Mucosa of descending colon (tissue), 3 donors: ENCODE measurements at regions not wholly inside any gene's neighbourhood (a gene's known extent, or its start where the extent isn't known, plus 50 kb on each side); places are given as distances from the start of the nearest gene placed in this dataset.

ENCODE experiments used
- ATAC-seq: fragments of 200-7000 bp; cut with Tn5 transposase; one replicate; pipeline ENCODE4 v1.9.1; 2020; ENCODE audit warnings: mild to moderate bottlenecking, moderate library complexity
- DNase-seq, 3 donors: peaks; one replicate each; pipeline ENCODE4 v3.0.0-alpha.2; 2020
- H3K36me3 ChIP-seq: fragments of 200-600 bp; one replicate; pipeline ENCODE4 v1.8.0; 2021; ENCODE audit warnings: low read depth, mild to moderate bottlenecking
- H3K4me1 ChIP-seq: fragments of 200-600 bp; one replicate; pipeline ENCODE4 v1.8.0; 2021; ENCODE audit warnings: low read depth, mild to moderate bottlenecking
- H3K4me3 ChIP-seq: fragments of 200-600 bp; one replicate; pipeline ENCODE4 v1.8.0; 2021; ENCODE audit warnings: mild to moderate bottlenecking
- H3K9me3 ChIP-seq: fragments of 200-600 bp; one replicate; pipeline ENCODE4 v1.8.0; 2021; ENCODE audit warnings: mild to moderate bottlenecking
- CTCF ChIP-seq: fragments of 200-600 bp; IDR thresholded peaks from one replicate; pipeline ENCODE4 v1.8.0; 2022; ENCODE audit warnings: antibody characterized with exemption, mild to moderate bottlenecking
- intact Hi-C, 2 donors: fragments of 100-400 bp; cut with DNase I in 1 of 2; cut with micrococcal nuclease in 1 of 2; formaldehyde crosslinking; loops; one replicate each; pipeline versions ENCODE4 v1.11.0 to v1.11.1; 2022; cut with DNase I, micrococcal nuclease
- donor health status: DM: no; HTN: no; CAD: no; lungs with moderate emphysema.
- donor health status: DM: no; HTN: no; CAD: no.
- donor health status: DM: no; HTN: yes; CAD: no.

DNA sequence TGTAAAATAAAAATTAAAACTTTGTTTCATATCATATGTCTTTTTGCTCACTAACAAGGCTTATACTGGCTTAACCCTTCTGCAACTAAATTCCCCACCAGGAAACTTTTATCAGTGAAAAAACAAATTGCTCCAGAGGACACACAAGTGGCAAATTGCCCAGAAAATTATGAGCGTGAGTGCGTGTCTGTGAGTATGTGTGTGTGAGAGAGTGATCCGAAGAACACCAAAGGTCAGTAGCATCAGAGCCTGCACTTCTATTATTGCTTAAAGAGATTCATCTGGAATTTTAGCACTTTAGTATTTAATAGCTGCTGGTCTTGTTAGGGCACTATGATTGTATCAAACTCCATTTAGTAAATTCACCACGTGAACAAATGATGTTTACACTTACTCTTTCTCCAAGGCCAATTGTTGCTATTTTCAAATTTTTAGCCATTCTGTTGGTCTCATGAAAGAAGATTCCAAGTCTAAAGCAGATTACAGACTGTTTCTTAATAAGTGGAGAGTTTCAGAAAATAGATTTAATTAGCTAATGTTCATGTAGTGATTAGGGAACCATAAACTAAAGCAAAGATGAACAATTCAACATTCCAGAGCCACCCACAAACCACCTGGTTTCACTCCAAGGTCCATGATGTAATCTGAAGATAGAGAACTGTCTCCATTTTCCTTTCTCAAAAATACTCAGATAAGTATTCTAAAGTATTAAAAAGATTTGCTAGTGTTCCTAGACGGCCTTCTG, 91.1 kb upstream of the IL12A start:
- TF ChIP-seq CTCF = no peak
- Histone ChIP-seq H3K9me3 (no peaks in the 10 kb centered on the region), H3K4me3 (no peak overlapping the region), H3K36me3 (no peaks in the 10 kb centered on the region), H3K4me1 (no peaks in the 10 kb centered on the region)
- no peak for DNase-seq
- ATAC-seq = no peak
- intact Hi-C loops = no loop called here

DNA sequence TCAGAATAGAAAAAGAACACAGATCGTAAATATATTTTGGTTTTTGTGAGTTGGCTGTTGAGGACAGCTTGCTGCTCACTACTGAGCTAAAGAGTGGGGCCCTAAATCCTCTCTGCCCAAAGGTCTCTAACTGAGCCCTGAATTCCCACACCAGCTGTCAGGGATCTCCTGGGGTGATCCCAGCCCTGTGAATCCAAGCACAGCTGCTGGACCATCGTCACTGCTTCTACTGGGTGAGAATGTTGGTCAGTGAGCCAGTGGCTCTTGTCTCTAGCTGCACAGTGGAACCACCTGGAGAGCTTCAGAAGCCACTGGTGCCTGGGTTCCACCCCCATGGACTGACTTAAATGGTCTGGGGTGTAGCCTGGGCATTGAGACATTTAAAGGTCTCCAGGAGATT, 90.5 kb upstream of the IL12A start:
- no peak for DNase-seq
- no peak for TF ChIP-seq CTCF
- Histone ChIP-seq H3K4me1 (no peaks in the 10 kb centered on the region), H3K9me3 (no peaks in the 10 kb centered on the region), H3K36me3 (no peaks in the 10 kb centered on the region), H3K4me3 (no peak overlapping the region)
- intact Hi-C loops = no loop called here
- peak; percentile 18 for ATAC-seq

GRCh38 chr3:159899166-159899565, 89.5 kb upstream of the IL12A start:
- ATAC-seq = no peak
- H3K4me1 ChIP-seq = no peaks in the 10 kb centered on the region
- no peaks in the 10 kb centered on the region for H3K36me3 ChIP-seq
- no peaks in the 10 kb centered on the region for H3K9me3 ChIP-seq
- TF ChIP-seq CTCF = no peak
- no peak overlapping the region for H3K4me3 ChIP-seq
- intact Hi-C loops = no loop called here
- no peak for DNase-seq

DNA sequence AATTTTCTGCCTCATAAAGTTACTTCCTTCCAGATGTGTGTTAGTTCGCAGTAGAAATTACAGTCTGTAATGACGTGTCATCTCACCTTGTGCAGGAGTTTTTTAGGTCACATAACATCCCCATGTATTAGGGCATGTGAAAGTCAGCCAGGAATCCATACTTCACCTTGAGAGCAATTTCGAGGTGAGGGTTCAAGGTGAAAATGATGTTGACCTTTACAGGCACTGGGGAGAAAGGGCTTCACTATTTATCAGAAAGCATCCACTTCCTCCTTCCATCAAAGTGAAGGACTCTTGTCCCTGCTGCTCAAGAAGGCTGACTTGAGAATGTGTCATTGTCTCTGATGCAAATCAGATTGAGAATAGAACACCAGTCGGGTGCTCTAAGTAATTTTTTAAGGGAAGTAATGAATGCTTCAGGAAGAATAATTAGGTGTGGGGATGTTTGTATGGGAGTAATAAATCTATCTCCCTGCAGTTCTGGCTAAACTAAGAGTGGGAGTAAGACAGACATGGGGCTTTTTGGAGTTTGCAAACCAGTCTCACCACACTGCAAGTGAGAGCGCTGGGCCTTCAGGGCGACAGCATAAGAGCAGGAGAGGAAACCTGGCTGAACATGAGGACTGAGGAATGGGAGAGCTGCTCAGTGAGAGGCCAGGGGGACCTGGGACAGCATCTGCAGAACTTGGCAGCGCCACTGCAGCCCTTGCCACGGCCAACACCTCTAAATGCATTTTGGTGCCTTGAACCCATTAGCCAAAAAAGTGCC, 85.9 kb upstream of the IL12A start:
- no peaks in the 10 kb centered on the region for H3K4me1 ChIP-seq
- no peak for TF ChIP-seq CTCF
- ATAC-seq = no peak
- H3K4me3 ChIP-seq = no peak overlapping the region
- H3K36me3 ChIP-seq = no peaks in the 10 kb centered on the region
- intact Hi-C loops = no loop called here
- DNase-seq = no peak
- no peaks in the 10 kb centered on the region for H3K9me3 ChIP-seq

GRCh38 chr3:159904455-159904854, 84.2 kb upstream of the IL12A start:
- no peaks in the 10 kb centered on the region for H3K36me3 ChIP-seq

More at GRCh38 chr3:159904455-159904854, 84.2 kb upstream of the IL12A start:
- no peak for TF ChIP-seq CTCF
- no peaks in the 10 kb centered on the region for H3K9me3 ChIP-seq
- no peak overlapping the region for H3K4me3 ChIP-seq
- DNase-seq = no peak
- intact Hi-C loops = no loop called here
- no peaks in the 10 kb centered on the region for H3K4me1 ChIP-seq
- ATAC-seq = no peak
